Epithelial cell of proximal tubule (primary cell): ENCODE measurements at regions not wholly inside any gene's neighbourhood (a gene's known extent, or its start where the extent isn't known, plus 50 kb on each side); places are given as distances from the start of the nearest gene placed in this dataset.

Source experiments
- DNase-seq: peaks from one replicate; pipeline ENCODE4 v3.0.0-alpha.2; 2011; ENCODE audit warnings: low read depth
- H3K4me3 ChIP-seq: 2 replicates; pipeline ENCODE4 v1.5.1; 2011; ENCODE audit warnings: low read depth, mild to moderate bottlenecking, low read length
- CTCF ChIP-seq: conservative IDR thresholded peaks from 2 replicates; pipeline ENCODE4 v1.5.1; 2012; ENCODE audit warnings: low read depth, mild to moderate bottlenecking, low read length

DNA sequence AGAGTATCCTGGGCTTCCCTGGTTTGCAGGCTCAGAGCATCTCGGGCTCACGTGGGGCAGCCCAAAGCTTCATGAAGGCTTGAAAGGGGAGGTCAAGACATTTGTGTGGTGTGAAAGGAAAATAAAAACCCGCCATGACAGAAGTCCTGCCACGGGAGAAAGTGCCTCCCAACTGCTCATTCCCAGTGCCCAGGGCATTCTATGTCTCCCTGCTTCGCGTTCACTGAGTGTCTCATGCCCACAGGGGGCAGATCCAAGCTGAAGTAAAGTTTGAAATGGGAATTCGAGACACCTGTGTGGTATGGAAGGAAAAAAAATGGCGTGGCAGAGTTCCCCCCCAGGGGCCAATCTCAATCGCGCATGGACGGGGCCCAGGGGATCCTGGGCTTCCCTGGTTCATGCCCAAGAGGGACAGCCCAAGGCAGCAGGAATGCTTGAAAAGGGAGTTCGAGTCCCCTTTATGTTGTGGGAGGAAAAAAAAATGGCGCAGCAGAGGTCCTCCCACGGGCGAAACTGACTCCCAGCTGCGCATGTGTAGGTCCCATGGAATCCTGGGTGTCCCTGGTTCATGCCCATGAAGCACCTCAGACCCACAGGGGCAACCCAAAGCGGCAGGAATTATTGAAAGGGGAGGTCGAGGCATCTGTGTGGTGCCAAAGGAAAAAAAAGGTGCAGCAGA is 576.7 kb downstream of the ALG10 start:
- no peak overlapping the region for H3K4me3 ChIP-seq
- no peak for DNase-seq
- TF ChIP-seq CTCF = no peak

- TF ChIP-seq CTCF = no peak
- no peak for DNase-seq
- H3K4me3 ChIP-seq = no peak overlapping the region
Measured at GRCh38 chr12:34599530-34600513, 577.5 kb downstream of the ALG10 start.

DNA sequence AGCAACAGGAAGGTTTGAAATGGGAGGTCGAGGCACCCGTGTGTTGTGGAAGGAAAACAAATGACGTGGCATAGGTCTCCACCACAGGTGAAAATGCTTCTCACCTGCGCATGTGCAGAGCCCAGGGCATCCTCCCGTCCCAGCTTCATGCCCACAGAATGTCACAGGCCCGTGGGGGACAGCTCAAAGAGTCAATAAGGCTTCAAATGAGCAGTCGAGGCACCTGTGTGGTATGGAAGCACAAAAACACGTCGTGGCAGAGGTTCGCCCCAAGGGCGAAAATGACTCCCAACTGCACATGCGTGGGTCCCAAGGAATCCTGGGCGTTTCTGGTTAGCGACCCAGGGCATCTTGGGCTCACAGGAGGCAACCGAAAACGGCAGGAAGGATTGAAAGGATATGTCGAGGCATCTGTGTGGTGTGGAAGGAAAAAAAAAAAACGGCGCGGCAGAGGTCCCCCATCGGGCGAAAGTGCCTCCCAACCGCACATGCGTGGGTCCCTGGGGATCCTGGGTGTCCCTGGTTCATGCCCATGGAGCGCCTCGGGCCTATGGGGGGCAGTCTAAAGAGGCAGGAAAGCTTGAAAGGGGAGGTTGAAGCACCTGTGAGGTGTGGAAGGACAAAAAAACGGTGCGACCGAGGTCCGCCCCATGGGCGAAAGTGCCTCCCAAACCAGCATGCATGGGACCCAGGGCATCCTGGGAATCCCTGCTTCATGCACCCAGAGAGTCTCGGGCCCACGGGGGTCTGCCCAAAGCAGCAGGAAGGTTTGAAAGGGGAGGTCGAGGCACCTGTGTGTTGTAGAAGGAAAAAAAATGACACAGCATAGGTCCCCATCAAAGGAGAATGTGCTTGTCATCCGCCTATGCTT is 578.5 kb downstream of the ALG10 start:
- no peak overlapping the region for H3K4me3 ChIP-seq
- TF ChIP-seq CTCF = no peak
- DNase-seq = no peak

DNA sequence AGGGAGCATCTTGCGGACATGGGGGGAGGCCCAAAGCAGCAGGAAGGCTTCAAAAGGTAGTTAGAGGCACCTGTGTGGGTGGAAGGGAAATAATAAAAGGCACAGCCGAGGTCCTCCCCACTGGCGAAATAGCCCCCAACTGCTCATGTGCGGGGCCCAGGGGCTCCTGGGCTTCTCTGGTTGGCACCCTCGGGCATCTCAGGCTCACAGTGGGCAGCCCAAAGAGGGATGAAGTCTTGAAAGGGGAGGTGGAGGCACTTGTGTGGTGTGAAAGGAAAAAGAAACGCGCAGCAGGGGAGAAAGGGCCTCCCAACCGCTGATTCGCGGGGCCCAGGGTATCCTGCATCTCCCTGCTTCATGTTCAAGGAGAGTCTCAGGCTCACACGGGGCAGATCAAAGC is 579.4 kb downstream of the ALG10 start:
- no peak for TF ChIP-seq CTCF
- H3K4me3 ChIP-seq = no peak overlapping the region
- DNase-seq = no peak

GRCh38 chr12:34602213-34602940 is 580.1 kb downstream of the ALG10 start:
- no peak for TF ChIP-seq CTCF
- H3K4me3 ChIP-seq = no peak overlapping the region
- no peak for DNase-seq

GRCh38 chr12:34603382-34604035 is 581.2 kb downstream of the ALG10 start:
- DNase-seq = no peak
- H3K4me3 ChIP-seq = no peak overlapping the region
- no peak for TF ChIP-seq CTCF
